Thyroid gland (tissue), 4 donors: ENCODE measurements at regions not wholly inside any gene's neighbourhood (a gene's known extent, or its start where the extent isn't known, plus 50 kb on each side); places are given as distances from the start of the nearest gene placed in this dataset.

Source experiments
- DNase-seq, 2 donors: peaks; one replicate each; pipeline ENCODE4 v3.0.0-alpha.2; 2019
- H3K27ac ChIP-seq, 3 donors: fragments of 200-600 bp; sonication (generic); 1 replicate in 2 of 3; 2 replicates in 1 of 3; pipeline ENCODE4 v1.5.1; 2016 to 2019; ENCODE audit warnings: mild to moderate bottlenecking in 1 of 3, moderate library complexity in 1 of 3
- H3K27me3 ChIP-seq: fragments of 200-600 bp; sonication (generic); one replicate; pipeline ENCODE4 v1.5.1; 2019
- H3K36me3 ChIP-seq, 2 donors: fragments of 200-600 bp; sonication (generic); one replicate each; pipeline ENCODE4 v1.5.1; 2016 to 2019
- H3K4me1 ChIP-seq, 2 donors: fragments of 200-600 bp; sonication (generic); one replicate each; pipeline ENCODE4 v1.5.1; 2017 to 2019
- H3K4me3 ChIP-seq, 3 donors: fragments of 200-600 bp; sonication (generic); replicated peaks in 1 of 3; 1 replicate in 2 of 3; 2 replicates in 1 of 3; pipeline ENCODE4 v1.5.1; 2016; ENCODE audit warnings: mild to moderate bottlenecking in 1 of 3
- H3K9me3 ChIP-seq: fragments of 200-600 bp; sonication (generic); one replicate; pipeline ENCODE4 v1.5.1; 2017
- POLR2A ChIP-seq, 2 donors: fragments of 450-650 bp; IDR thresholded peaks; one replicate each; pipeline ENCODE4 v1.6.1; 2017; ENCODE audit warnings: antibody characterized with exemption in 2 of 2, mild to moderate bottlenecking in 2 of 2, moderate library complexity in 1 of 2
- WGBS, 2 donors: methylation state at CpG; one replicate each; pipeline ENCODE4 v1.1.5; 2017; 5-methylcytosine and 5-hydroxymethylcytosine counted together
- intact Hi-C: fragments of 100-400 bp; cut with DNase I; formaldehyde crosslinking; loops from one replicate; pipeline ENCODE4 v1.15.1; 2023
- TF ChIP-seq, protein P1 (sequence below), 6 experiments: fragments of 200-600 bp in 3 of 6; fragments of 450-650 bp in 3 of 6; sonication (generic) in 3 of 6; IDR thresholded peaks; one replicate each; pipeline ENCODE4 v1.5.1; 2016 to 2019; ENCODE audit warnings: antibody characterized with exemption in 6 of 6, mild to moderate bottlenecking in 2 of 6, inconsistent platforms in 1 of 6, moderate library complexity in 1 of 6

GRCh38 chr2:46850742-46851141 is 64.9 kb downstream of the MCFD2 start:
- Histone ChIP-seq H3K27ac (peak overlapping the region; percentile 56 to 94 (median 91)), H3K9me3 (no peaks in the 10 kb centered on the region), H3K4me3 (no peak overlapping the region), H3K27me3 (no peaks in the 10 kb centered on the region), H3K36me3 (no peaks in the 10 kb centered on the region), H3K4me1 (peaks cover 60 to 71% of the 10 kb centered on the region in 2 donors)
- TF ChIP-seq POLR2A (IDR thresholded peaks at IDR 0.05) = peak in 1 of 2 donors; percentile 9
- TF ChIP-seq, protein P1, sequence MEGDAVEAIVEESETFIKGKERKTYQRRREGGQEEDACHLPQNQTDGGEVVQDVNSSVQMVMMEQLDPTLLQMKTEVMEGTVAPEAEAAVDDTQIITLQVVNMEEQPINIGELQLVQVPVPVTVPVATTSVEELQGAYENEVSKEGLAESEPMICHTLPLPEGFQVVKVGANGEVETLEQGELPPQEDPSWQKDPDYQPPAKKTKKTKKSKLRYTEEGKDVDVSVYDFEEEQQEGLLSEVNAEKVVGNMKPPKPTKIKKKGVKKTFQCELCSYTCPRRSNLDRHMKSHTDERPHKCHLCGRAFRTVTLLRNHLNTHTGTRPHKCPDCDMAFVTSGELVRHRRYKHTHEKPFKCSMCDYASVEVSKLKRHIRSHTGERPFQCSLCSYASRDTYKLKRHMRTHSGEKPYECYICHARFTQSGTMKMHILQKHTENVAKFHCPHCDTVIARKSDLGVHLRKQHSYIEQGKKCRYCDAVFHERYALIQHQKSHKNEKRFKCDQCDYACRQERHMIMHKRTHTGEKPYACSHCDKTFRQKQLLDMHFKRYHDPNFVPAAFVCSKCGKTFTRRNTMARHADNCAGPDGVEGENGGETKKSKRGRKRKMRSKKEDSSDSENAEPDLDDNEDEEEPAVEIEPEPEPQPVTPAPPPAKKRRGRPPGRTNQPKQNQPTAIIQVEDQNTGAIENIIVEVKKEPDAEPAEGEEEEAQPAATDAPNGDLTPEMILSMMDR (IDR thresholded peaks at IDR 0.05) = no peak
- intact Hi-C loops = no loop called here
- peak; percentile 73 to 79 for DNase-seq
- 60% methylated on average over 3 of the region's 3 CpGs for WGBS, 2 donors

DNA sequence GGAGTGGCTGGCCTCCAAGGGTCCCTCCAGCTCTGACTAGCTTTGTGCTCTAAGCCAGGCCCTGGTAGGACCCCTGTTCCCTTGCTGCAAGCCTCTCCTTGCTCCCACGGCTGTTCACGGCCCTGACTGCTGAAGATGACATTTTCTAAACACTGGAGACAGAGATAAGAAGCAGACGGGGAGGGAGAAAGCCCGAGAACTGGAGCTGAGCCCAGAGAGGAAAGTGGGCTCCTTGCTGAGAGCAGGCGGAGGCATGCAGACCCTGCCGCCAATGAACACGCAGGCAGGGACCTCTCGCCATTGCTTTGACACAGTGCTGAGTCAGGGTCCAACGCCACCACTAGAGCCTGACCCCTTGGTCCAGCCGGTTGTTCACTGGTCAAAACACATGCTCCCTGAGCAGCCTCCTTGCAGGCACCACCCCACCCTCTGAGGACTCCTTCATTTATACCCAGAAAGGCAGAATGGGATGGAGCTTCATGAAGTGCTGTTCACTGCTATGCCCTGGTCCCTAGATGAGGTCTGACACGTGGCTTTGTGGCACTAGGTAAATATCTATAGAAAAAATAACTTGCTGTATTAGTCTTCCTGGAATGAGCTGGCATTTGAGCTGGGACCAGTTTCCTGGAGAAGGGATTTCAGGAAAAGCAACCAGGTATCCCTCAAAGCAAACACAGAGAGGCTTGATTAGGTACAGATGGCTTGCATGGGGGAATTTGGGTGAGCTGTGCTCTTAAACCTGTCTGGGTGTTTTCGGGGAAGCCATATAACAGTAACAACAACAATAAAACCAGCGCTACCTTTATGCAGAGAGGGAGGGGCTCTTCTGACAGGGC is 65.7 kb downstream of the MCFD2 start:
- intact Hi-C loops = no loop called here
- DNase-seq = peak; percentile 52 to 69
- peak overlapping the region; percentile 56 to 94 (median 91) for H3K27ac ChIP-seq
- no peaks in the 10 kb centered on the region for H3K27me3 ChIP-seq
- peaks cover 59 to 72% of the 10 kb centered on the region in 2 donors for H3K4me1 ChIP-seq
- no peaks in the 10 kb centered on the region for H3K9me3 ChIP-seq
- no peaks in the 10 kb centered on the region for H3K36me3 ChIP-seq
- TF ChIP-seq POLR2A (IDR thresholded peaks at IDR 0.05) = no peak
- TF ChIP-seq, protein P1 (IDR thresholded peaks at IDR 0.05) = no peak
- 35 to 37% methylated on average over 13 of the region's 13 CpGs for WGBS, 2 donors
- no peak overlapping the region for H3K4me3 ChIP-seq

GRCh38 chr2:46849046-46849715 is 66.4 kb downstream of the MCFD2 start:
- DNase-seq = no peak
- intact Hi-C loops = no loop called here
- 38 to 65% methylated on average over 7 of the region's 7 CpGs for WGBS, 2 donors
- peaks cover 54 to 67% of the 10 kb centered on the region in 2 donors for H3K4me1 ChIP-seq
- no peak overlapping the region for H3K4me3 ChIP-seq
- no peaks in the 10 kb centered on the region for H3K9me3 ChIP-seq
- no peaks in the 10 kb centered on the region for H3K36me3 ChIP-seq
- H3K27me3 ChIP-seq = no peaks in the 10 kb centered on the region
- H3K27ac ChIP-seq = peak overlapping the region; percentile 56 to 94 (median 91)
- TF ChIP-seq POLR2A (IDR thresholded peaks at IDR 0.05) = no peak
- TF ChIP-seq, protein P1 (IDR thresholded peaks at IDR 0.05) = no peak

GRCh38 chr2:46848447-46848846 is 67.2 kb downstream of the MCFD2 start:
- 36 to 37% methylated on average over 4 to 5 of the region's 5 CpGs for WGBS, 2 donors
- intact Hi-C loops = no loop called here
- H3K36me3 ChIP-seq = no peaks in the 10 kb centered on the region
- no peaks in the 10 kb centered on the region for H3K9me3 ChIP-seq
- H3K27ac ChIP-seq = peak overlapping the region; percentile 87 to 94 (median 91)
- peaks cover 54 to 67% of the 10 kb centered on the region in 2 donors for H3K4me1 ChIP-seq
- TF ChIP-seq, protein P1 (IDR thresholded peaks at IDR 0.05) = no peak
- TF ChIP-seq POLR2A (IDR thresholded peaks at IDR 0.05) = no peak
- no peak overlapping the region for H3K4me3 ChIP-seq
- peak; percentile 36 to 41 for DNase-seq
- no peaks in the 10 kb centered on the region for H3K27me3 ChIP-seq
